GM12873 (cell line): ENCODE measurements at regions not wholly inside any gene's neighbourhood (a gene's known extent, or its start where the extent isn't known, plus 50 kb on each side); places are given as distances from the start of the nearest gene placed in this dataset.

Source experiments
- CTCF ChIP-seq: IDR thresholded peaks from 2 replicates; pipeline ENCODE4 v1.5.1; 2012; ENCODE audit warnings: low read depth, mild to moderate bottlenecking, moderate library complexity, low read length, control low read depth; ENCODE audit not compliant: insufficient read depth; ENCODE audit errors: missing control alignments

GRCh38 chr6:76719449-76719848, 647.0 kb upstream of the IMPG1 start:
- TF ChIP-seq CTCF = no peak

- no peak for TF ChIP-seq CTCF
Measured at GRCh38 chr6:76708641-76709331, 636.3 kb upstream of the IMPG1 start.

GRCh38 chr6:76707630-76708029, 635.2 kb upstream of the IMPG1 start:
- TF ChIP-seq CTCF = no peak

- TF ChIP-seq CTCF = no peak
Measured at GRCh38 chr6:76706631-76707030, 634.2 kb upstream of the IMPG1 start.

- no peak for TF ChIP-seq CTCF
Measured at GRCh38 chr6:76706086-76706485, 633.6 kb upstream of the IMPG1 start.

GRCh38 chr6:76703786-76704185, 631.3 kb upstream of the IMPG1 start:
- TF ChIP-seq CTCF = no peak

- no peak for TF ChIP-seq CTCF
Measured at GRCh38 chr6:76703285-76703684, 630.8 kb upstream of the IMPG1 start.
